Fibroblast of mammary gland (primary cell): ENCODE measurements at regions not wholly inside any gene's neighbourhood (a gene's known extent, or its start where the extent isn't known, plus 50 kb on each side); places are given as distances from the start of the nearest gene placed in this dataset.

Experiments used
- DNase-seq: peaks from one replicate; pipeline ENCODE4 v3.0.0-alpha.2; 2010; ENCODE audit warnings: low read depth
- H3K4me3 ChIP-seq: 2 replicates; pipeline ENCODE4 v1.5.1; 2011; ENCODE audit warnings: low read depth, mild to moderate bottlenecking, low read length, moderate library complexity; ENCODE audit not compliant: control insufficient read depth
- TF ChIP-seq, protein P1 (sequence below): conservative IDR thresholded peaks from 2 replicates; pipeline ENCODE4 v1.5.1; 2011; ENCODE audit warnings: low read depth, low read length, inconsistent platforms; ENCODE audit not compliant: control insufficient read depth, insufficient read depth

DNA sequence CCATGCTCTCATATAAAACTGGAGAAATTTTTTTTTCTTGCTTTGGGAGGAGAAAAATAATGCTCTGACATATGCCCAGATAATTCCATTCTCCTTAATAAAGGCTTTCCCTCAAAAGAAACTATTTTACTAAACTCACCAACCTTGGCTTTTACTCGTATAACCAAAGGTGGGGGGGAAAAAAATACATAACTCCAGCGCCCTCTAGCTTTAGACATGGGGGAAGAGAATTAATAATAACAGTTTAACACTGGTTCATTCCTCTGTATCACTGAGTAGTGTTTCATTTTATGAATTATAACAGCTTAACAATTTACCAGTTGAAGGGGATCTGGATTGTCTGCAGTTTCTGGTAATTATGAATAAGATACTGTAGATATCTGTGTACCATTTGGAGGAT is 1226.1 kb downstream of the GRIK2 start:
- no peak overlapping the region for H3K4me3 ChIP-seq
- TF ChIP-seq, protein P1, sequence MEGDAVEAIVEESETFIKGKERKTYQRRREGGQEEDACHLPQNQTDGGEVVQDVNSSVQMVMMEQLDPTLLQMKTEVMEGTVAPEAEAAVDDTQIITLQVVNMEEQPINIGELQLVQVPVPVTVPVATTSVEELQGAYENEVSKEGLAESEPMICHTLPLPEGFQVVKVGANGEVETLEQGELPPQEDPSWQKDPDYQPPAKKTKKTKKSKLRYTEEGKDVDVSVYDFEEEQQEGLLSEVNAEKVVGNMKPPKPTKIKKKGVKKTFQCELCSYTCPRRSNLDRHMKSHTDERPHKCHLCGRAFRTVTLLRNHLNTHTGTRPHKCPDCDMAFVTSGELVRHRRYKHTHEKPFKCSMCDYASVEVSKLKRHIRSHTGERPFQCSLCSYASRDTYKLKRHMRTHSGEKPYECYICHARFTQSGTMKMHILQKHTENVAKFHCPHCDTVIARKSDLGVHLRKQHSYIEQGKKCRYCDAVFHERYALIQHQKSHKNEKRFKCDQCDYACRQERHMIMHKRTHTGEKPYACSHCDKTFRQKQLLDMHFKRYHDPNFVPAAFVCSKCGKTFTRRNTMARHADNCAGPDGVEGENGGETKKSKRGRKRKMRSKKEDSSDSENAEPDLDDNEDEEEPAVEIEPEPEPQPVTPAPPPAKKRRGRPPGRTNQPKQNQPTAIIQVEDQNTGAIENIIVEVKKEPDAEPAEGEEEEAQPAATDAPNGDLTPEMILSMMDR, result peak; percentile 28
- DNase-seq, result peak; percentile 0

DNA sequence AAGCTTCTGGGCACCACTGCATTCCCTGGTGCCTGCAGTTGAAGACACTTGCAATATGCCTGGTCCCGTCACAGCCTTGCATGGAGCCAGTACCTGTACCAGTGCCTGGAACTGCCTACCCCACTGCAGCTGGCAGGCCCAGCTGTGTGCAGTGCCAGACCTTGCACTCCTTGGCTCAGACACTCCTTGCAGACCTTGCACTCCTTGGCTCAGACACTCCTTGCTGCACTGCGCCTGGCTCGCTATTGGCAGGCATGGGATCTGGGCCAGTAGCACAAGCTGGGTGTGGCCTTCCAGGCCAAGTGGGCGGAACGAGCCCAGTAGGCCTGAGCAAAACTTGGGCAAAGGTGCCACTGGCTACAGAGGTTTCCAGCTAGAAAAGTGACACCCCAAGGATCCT is 1189.1 kb downstream of the GRIK2 start:
- no peak for DNase-seq
- H3K4me3 ChIP-seq, result no peak overlapping the region
- TF ChIP-seq, protein P1, result no peak

DNA sequence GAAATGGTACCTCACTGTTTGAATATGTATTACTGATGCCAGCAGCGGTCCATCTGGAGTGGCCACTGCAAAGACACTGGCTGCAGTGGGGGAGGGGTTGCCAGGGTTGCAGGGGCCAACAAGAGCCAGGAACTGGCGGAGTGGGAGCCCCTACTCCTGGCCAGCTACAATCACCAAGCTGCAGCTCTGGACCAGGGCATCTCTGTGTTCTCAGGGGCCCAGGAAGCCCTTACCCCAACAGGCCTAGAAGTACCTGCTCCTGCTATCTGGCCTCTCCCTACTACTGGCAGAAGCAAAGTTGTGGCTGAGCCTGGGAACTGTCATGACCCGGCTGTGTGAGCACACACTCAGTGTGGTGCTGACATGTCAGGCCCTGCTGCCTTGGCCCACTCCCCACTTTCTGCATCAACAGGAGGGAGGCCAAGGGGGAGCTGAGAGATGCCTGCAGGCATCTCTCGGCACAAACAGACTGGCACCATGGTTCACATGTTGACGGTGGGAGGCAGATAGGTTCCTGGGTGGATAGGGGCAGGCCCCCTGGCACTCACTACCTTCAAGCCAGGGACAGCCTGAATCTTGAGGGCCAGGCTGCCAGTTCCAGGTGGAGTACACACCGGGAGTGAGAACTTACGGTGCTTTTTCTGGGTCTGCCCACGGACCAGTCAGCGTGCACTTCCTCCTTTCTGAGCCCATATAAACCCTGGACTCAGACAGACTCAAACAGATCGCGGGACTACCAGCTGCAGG is 1188.0 kb downstream of the GRIK2 start:
- H3K4me3 ChIP-seq, result no peak overlapping the region
- TF ChIP-seq, protein P1, result no peak
- no peak for DNase-seq

DNA sequence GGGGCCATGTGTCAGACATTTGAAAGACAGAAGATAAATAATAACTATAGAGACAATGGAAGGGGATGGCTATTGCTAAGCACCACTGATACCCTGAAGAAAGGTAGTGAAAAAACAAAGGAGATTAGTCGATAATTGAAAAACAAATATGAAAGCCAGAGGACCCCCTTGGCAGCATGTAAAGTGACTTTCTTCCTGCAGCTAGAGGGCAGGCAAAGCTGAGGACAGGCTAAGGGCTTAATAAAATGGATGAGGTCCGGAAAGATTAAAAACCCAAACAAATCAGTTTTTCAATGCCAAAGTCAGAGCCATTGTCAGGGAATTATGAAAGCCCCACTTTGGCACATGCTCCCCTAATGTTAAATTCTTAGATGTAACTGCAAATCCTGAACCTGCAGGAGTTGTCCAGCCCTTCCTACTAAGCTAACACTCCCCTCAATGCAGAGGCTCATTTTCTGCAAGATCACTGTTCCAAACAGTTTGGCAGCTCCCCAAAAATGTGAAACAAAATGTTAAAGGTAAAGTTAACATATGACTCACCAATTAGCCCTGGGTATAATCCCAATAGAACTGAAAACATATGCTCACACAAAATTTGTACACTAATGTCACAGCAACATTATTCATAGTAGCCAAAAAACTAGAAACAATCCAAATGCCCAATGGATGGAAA is 1177.9 kb downstream of the GRIK2 start:
- no peak for DNase-seq
- TF ChIP-seq, protein P1, result no peak

DNA sequence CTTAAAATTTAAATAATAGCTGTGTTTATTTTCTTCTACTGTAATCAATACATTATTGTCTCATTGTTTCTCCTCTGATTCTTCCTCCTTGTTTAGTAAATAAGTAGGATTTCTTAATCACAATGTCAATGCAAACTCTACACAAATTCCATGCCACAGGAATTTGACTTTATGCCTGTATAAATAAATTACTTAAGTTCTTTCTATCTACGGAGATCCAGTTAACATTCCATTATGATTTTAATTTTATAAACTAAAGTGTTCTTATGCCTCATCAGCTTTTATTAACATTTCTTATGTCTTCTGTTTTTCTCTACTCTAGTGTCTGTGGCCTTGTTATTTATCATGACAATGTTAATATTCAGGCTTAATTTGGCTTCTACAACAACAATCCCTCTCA is 1169.2 kb downstream of the GRIK2 start:
- DNase-seq, result no peak
- H3K4me3 ChIP-seq, result no peak overlapping the region
- TF ChIP-seq, protein P1, result no peak

More for the DNA sequence above, 1177.9 kb downstream of the GRIK2 start:
- no peak overlapping the region for H3K4me3 ChIP-seq

DNA sequence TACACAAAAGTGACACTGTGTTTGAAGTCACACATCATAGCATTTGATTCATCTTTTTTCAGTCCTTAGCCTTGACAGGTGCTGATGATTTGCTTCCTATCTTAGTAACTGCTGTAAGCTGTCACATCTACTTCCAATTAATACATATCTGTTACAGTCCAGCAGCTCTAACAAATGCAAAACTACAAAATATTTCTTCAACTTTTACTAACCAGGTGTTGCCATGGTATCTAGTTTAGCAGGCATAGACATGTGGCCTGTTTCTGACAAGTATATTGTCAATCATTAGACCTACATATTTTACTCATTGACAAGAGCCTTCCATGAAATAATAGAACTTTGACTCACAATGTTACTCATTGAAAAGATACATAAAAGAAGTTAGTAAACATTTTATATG is 1159.7 kb downstream of the GRIK2 start:
- TF ChIP-seq, protein P1, result no peak
- no peak for DNase-seq
- no peak overlapping the region for H3K4me3 ChIP-seq
